Uterus (tissue), 2 donors: ENCODE measurements at regions not wholly inside any gene's neighbourhood (a gene's known extent, or its start where the extent isn't known, plus 50 kb on each side); places are given as distances from the start of the nearest gene placed in this dataset.

ENCODE experiments used
- CTCF ChIP-seq, 4 experiments: fragments of 200-600 bp in 2 of 4; fragments of 450-650 bp in 2 of 4; sonication (generic) in 2 of 4; IDR thresholded peaks; one replicate each; pipeline ENCODE4 v1.5.1; 2016 to 2019; ENCODE audit warnings: antibody characterized with exemption in 4 of 4, mild to moderate bottlenecking in 2 of 4, moderate library complexity in 1 of 4
- POLR2A ChIP-seq, 2 donors: fragments of 450-650 bp; IDR thresholded peaks; one replicate each; pipeline ENCODE4 v1.6.1; 2016; ENCODE audit warnings: antibody characterized with exemption in 2 of 2, mild to moderate bottlenecking in 1 of 2, moderate library complexity in 1 of 2

- TF ChIP-seq POLR2A (IDR thresholded peaks at IDR 0.05) (no peak), CTCF (IDR thresholded peaks at IDR 0.05) (no peak)
Observed at GRCh38 chr3:21024563-21024962, 726.4 kb downstream of the ZNF385D start.
